Neural cell (in vitro differentiated cells): ENCODE measurements at regions not wholly inside any gene's neighbourhood (a gene's known extent, or its start where the extent isn't known, plus 50 kb on each side); places are given as distances from the start of the nearest gene placed in this dataset.

ENCODE experiments used
- H2AFZ ChIP-seq: fragments of 200-600, 300-800 bp; sonication (generic), shearing (Covaris generic); 2 replicates; pipeline ENCODE4 v1.6.0; 2014; ENCODE audit warnings: low read depth, mild to moderate bottlenecking, antibody characterized with exemption, low read length, moderate library complexity
- H3F3A ChIP-seq: fragments of 200-600 bp; shearing (Covaris generic); 2 replicates; pipeline ENCODE4 v1.6.1; 2016; ENCODE audit warnings: mild to moderate bottlenecking, moderate library complexity, mixed read lengths, antibody characterized with exemption, low read length; ENCODE audit not compliant: insufficient read depth, poor library complexity, severe bottlenecking
- H3K27ac ChIP-seq: fragments of 200-600, 300-800 bp; sonication (generic), shearing (Covaris generic); 2 replicates; pipeline ENCODE4 v1.5.1; 2014; ENCODE audit warnings: mild to moderate bottlenecking, low read length, moderate library complexity
- H3K27me3 ChIP-seq: fragments of 300-800, 200-600 bp; sonication (generic), shearing (Covaris generic); 2 replicates; pipeline ENCODE4 v1.6.0; 2014; ENCODE audit warnings: mild to moderate bottlenecking, low read depth, low read length, moderate library complexity; ENCODE audit not compliant: insufficient read depth
- H3K36me3 ChIP-seq: fragments of 300-800, 200-600 bp; sonication (generic), shearing (Covaris generic); 2 replicates; pipeline ENCODE4 v1.5.1; 2014; ENCODE audit warnings: mild to moderate bottlenecking, antibody characterized with exemption, low read length, moderate library complexity; ENCODE audit not compliant: insufficient read depth
- H3K4me2 ChIP-seq: fragments of 300-800, 200-600 bp; sonication (generic), shearing (Covaris generic); 2 replicates; pipeline ENCODE4 v1.6.0; 2014; ENCODE audit warnings: mild to moderate bottlenecking, low read length
- H3K4me3 ChIP-seq: fragments of 300-800, 200-600 bp; sonication (generic), shearing (Covaris generic); 2 replicates; pipeline ENCODE4 v1.5.1; 2014; ENCODE audit warnings: mild to moderate bottlenecking, low read length, moderate library complexity
- H3K79me2 ChIP-seq: fragments of 200-600 bp; shearing (Covaris generic); replicated peaks from 2 replicates; pipeline ENCODE4 v1.6.0; 2014; ENCODE audit warnings: mild to moderate bottlenecking, low read length, moderate library complexity; ENCODE audit not compliant: insufficient read depth
- H3K9ac ChIP-seq: fragments of 300-800, 200-600 bp; sonication (generic), shearing (Covaris generic); 2 replicates; pipeline ENCODE4 v1.6.1; 2016; ENCODE audit warnings: mild to moderate bottlenecking, low read length, mixed read lengths
- H3K9me2 ChIP-seq: fragments of 200-600 bp; shearing (Covaris generic); 2 replicates; pipeline ENCODE4 v1.6.1; 2016; ENCODE audit warnings: mild to moderate bottlenecking, low read length, mixed read lengths; ENCODE audit not compliant: insufficient read depth
- H3K9me3 ChIP-seq: fragments of 200-600, 300-800 bp; sonication (generic), shearing (Covaris generic); 2 replicates; pipeline ENCODE4 v1.6.1; 2016; ENCODE audit warnings: mild to moderate bottlenecking, mixed run types, low read length, moderate library complexity, mixed read lengths
- H4K20me1 ChIP-seq: fragments of 200-600 bp; shearing (Covaris generic); 2 replicates; pipeline ENCODE4 v1.6.1; 2016; ENCODE audit warnings: mild to moderate bottlenecking, mixed run types; ENCODE audit not compliant: insufficient read depth
- EP300 ChIP-seq: fragments of 450-650 bp; conservative IDR thresholded peaks from 2 replicates; pipeline ENCODE4 v1.6.1; 2014; ENCODE audit warnings: antibody characterized with exemption, mild to moderate bottlenecking, moderate library complexity; ENCODE audit not compliant: poor library complexity, severe bottlenecking
- EZH2 ChIP-seq: fragments of 200-600, 300-800 bp; shearing (Covaris generic), sonication (generic); IDR thresholded peaks from 2 replicates; pipeline ENCODE4 v1.6.1; 2014; ENCODE audit warnings: antibody characterized with exemption, low read length, borderline replicate concordance, mild to moderate bottlenecking; ENCODE audit not compliant: insufficient read depth, poor library complexity, severe bottlenecking
- MXI1 ChIP-seq: fragments of 450-650 bp; conservative IDR thresholded peaks from 2 replicates; pipeline ENCODE4 v1.6.1; 2014; ENCODE audit warnings: antibody characterized with exemption, mild to moderate bottlenecking; ENCODE audit not compliant: poor library complexity, severe bottlenecking
- POLR2AphosphoS5 ChIP-seq: IDR thresholded peaks from 2 replicates; pipeline ENCODE4 v1.6.1; 2012
- RAD21 ChIP-seq: fragments of 450-650 bp; conservative IDR thresholded peaks from 2 replicates; pipeline ENCODE4 v1.6.1; 2014; ENCODE audit warnings: antibody characterized with exemption, mild to moderate bottlenecking, moderate library complexity
- REST ChIP-seq: IDR thresholded peaks from 2 replicates; pipeline ENCODE4 v1.6.1; 2012; ENCODE audit warnings: borderline replicate concordance
- SMC3 ChIP-seq: fragments of 450-650 bp; conservative IDR thresholded peaks from 2 replicates; pipeline ENCODE4 v1.6.1; 2014; ENCODE audit warnings: antibody characterized with exemption, mild to moderate bottlenecking, moderate library complexity; ENCODE audit not compliant: poor library complexity
- TAF1 ChIP-seq: IDR thresholded peaks from 2 replicates; pipeline ENCODE4 v1.6.1; 2012; ENCODE audit warnings: low read depth
- TF ChIP-seq, protein P1 (sequence below): fragments of 450-650 bp; IDR thresholded peaks from 2 replicates; pipeline ENCODE4 v1.5.1; 2014; ENCODE audit warnings: antibody characterized with exemption, mild to moderate bottlenecking, moderate library complexity; ENCODE audit not compliant: poor library complexity, severe bottlenecking

DNA sequence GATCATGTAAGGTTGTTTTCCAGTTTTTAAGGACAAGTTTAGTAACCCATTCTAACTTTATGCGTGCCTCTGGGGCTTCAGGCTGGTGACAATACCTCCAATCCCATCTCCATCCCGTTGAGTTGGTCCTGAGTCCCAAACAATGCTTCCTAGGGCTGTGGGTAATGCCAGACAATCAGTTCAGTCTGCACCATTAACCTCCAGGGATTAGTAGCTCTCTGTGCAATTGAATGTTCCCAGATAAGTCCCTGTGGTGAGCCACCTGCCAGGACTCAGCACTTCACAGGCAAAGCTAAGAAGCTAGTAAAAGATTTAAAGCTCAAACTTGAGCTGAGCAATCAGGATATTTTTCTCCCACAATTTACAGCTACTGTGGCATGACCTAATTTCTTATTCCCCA lies 462.2 kb upstream of the PTBP2 start (continued):
- no peak for TF ChIP-seq REST
- TF ChIP-seq POLR2AphosphoS5, result no peak
- no peak for TF ChIP-seq EP300
- no peak for TF ChIP-seq RAD21

GRCh38 chr1:96281491-96281890 lies 440.1 kb upstream of the PTBP2 start:
- Histone ChIP-seq H3K9me2 (no peaks in the 10 kb centered on the region), H2AFZ (no peak overlapping the region), H3K27ac (no peak overlapping the region), H3K36me3 (no peaks in the 10 kb centered on the region), H3K4me2 (no peak overlapping the region), H3K79me2 (no peaks in the 10 kb centered on the region), H3K4me3 (no peak overlapping the region), H4K20me1 (no peaks in the 10 kb centered on the region), H3K9me3 (peaks cover 5% of the 10 kb centered on the region), H3K27me3 (no peaks in the 10 kb centered on the region), H3K9ac (no peak overlapping the region), H3F3A (no peaks in the 10 kb centered on the region)
- TF ChIP-seq SMC3, result no peak
- TF ChIP-seq REST, result no peak
- no peak for TF ChIP-seq EZH2
- TF ChIP-seq TAF1, result no peak
- TF ChIP-seq RAD21, result no peak
- TF ChIP-seq MXI1, result no peak
- no peak for TF ChIP-seq POLR2AphosphoS5
- TF ChIP-seq, protein P1, sequence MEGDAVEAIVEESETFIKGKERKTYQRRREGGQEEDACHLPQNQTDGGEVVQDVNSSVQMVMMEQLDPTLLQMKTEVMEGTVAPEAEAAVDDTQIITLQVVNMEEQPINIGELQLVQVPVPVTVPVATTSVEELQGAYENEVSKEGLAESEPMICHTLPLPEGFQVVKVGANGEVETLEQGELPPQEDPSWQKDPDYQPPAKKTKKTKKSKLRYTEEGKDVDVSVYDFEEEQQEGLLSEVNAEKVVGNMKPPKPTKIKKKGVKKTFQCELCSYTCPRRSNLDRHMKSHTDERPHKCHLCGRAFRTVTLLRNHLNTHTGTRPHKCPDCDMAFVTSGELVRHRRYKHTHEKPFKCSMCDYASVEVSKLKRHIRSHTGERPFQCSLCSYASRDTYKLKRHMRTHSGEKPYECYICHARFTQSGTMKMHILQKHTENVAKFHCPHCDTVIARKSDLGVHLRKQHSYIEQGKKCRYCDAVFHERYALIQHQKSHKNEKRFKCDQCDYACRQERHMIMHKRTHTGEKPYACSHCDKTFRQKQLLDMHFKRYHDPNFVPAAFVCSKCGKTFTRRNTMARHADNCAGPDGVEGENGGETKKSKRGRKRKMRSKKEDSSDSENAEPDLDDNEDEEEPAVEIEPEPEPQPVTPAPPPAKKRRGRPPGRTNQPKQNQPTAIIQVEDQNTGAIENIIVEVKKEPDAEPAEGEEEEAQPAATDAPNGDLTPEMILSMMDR, result no peak
